ENCODE measurements at regions not wholly inside any gene's neighbourhood (a gene's known extent, or its start where the extent isn't known, plus 50 kb on each side); places are given as distances from the start of the nearest gene placed in this dataset.

GRCh38 chr5:28017178-28017577 lies 978.8 kb upstream of the CDH9 start:
- no peak for TF ChIP-seq SPI1 (IDR thresholded peaks at IDR 0.05; ENCODE audit: borderline replicate concordance, low read depth)
- no peak for TF ChIP-seq POLR2AphosphoS5 (IDR thresholded peaks at IDR 0.05; ENCODE audit: low read depth)
- TF ChIP-seq, protein P1, sequence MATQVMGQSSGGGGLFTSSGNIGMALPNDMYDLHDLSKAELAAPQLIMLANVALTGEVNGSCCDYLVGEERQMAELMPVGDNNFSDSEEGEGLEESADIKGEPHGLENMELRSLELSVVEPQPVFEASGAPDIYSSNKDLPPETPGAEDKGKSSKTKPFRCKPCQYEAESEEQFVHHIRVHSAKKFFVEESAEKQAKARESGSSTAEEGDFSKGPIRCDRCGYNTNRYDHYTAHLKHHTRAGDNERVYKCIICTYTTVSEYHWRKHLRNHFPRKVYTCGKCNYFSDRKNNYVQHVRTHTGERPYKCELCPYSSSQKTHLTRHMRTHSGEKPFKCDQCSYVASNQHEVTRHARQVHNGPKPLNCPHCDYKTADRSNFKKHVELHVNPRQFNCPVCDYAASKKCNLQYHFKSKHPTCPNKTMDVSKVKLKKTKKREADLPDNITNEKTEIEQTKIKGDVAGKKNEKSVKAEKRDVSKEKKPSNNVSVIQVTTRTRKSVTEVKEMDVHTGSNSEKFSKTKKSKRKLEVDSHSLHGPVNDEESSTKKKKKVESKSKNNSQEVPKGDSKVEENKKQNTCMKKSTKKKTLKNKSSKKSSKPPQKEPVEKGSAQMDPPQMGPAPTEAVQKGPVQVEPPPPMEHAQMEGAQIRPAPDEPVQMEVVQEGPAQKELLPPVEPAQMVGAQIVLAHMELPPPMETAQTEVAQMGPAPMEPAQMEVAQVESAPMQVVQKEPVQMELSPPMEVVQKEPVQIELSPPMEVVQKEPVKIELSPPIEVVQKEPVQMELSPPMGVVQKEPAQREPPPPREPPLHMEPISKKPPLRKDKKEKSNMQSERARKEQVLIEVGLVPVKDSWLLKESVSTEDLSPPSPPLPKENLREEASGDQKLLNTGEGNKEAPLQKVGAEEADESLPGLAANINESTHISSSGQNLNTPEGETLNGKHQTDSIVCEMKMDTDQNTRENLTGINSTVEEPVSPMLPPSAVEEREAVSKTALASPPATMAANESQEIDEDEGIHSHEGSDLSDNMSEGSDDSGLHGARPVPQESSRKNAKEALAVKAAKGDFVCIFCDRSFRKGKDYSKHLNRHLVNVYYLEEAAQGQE (IDR thresholded peaks at IDR 0.05; ENCODE audit: insufficient replicate concordance, low read depth): no peak
- no peak for TF ChIP-seq GABPA (IDR thresholded peaks at IDR 0.05; ENCODE audit: low read depth)
- TF ChIP-seq, protein P2, sequence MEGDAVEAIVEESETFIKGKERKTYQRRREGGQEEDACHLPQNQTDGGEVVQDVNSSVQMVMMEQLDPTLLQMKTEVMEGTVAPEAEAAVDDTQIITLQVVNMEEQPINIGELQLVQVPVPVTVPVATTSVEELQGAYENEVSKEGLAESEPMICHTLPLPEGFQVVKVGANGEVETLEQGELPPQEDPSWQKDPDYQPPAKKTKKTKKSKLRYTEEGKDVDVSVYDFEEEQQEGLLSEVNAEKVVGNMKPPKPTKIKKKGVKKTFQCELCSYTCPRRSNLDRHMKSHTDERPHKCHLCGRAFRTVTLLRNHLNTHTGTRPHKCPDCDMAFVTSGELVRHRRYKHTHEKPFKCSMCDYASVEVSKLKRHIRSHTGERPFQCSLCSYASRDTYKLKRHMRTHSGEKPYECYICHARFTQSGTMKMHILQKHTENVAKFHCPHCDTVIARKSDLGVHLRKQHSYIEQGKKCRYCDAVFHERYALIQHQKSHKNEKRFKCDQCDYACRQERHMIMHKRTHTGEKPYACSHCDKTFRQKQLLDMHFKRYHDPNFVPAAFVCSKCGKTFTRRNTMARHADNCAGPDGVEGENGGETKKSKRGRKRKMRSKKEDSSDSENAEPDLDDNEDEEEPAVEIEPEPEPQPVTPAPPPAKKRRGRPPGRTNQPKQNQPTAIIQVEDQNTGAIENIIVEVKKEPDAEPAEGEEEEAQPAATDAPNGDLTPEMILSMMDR (IDR thresholded peaks at IDR 0.05; ENCODE audit: insufficient read depth, low read length): no peak
- no peak for DNase-seq (ENCODE audit: low read depth in 1 of 2, low spot score in 1 of 2)
- Histone ChIP-seq H3K4me3 (replicated peaks; ENCODE audit: insufficient read depth, low read length) (no peak overlapping the region), H3K27me3 (ENCODE audit: insufficient read depth, poor library complexity, severe bottlenecking) (no peaks in the 10 kb centered on the region), H3K27ac (replicated peaks) (no peak overlapping the region)

- no peak for TF ChIP-seq GABPA (IDR thresholded peaks at IDR 0.05; ENCODE audit: low read depth)
- TF ChIP-seq, protein P2 (IDR thresholded peaks at IDR 0.05; ENCODE audit: insufficient read depth, low read length): peak; percentile 41
- no peak for TF ChIP-seq SPI1 (IDR thresholded peaks at IDR 0.05; ENCODE audit: borderline replicate concordance, low read depth)
- Histone ChIP-seq H3K27ac (replicated peaks) (no peak overlapping the region), H3K27me3 (ENCODE audit: insufficient read depth, poor library complexity, severe bottlenecking) (no peaks in the 10 kb centered on the region), H3K4me3 (replicated peaks; ENCODE audit: insufficient read depth, low read length) (no peak overlapping the region)
- DNase-seq (ENCODE audit: low read depth in 1 of 2, low spot score in 1 of 2): peak; percentile 4 to 15
Measured at GRCh38 chr5:28014779-28015178, 976.4 kb upstream of the CDH9 start.

- no peak for DNase-seq (ENCODE audit: low read depth in 1 of 2, low spot score in 1 of 2)
Measured at GRCh38 chr5:28012538-28012937, 974.2 kb upstream of the CDH9 start.

More at GRCh38 chr5:28012538-28012937, 974.2 kb upstream of the CDH9 start:
- no peak overlapping the region for H3K4me3 ChIP-seq (replicated peaks; ENCODE audit: insufficient read depth, low read length)
- no peaks in the 10 kb centered on the region for H3K27me3 ChIP-seq (ENCODE audit: insufficient read depth, poor library complexity, severe bottlenecking)
- TF ChIP-seq POLR2AphosphoS5 (IDR thresholded peaks at IDR 0.05; ENCODE audit: low read depth) (no peak), GABPA (IDR thresholded peaks at IDR 0.05; ENCODE audit: low read depth) (no peak), SPI1 (IDR thresholded peaks at IDR 0.05; ENCODE audit: borderline replicate concordance, low read depth) (no peak)
- TF ChIP-seq, protein P1 (IDR thresholded peaks at IDR 0.05; ENCODE audit: insufficient replicate concordance, low read depth): no peak
- TF ChIP-seq, protein P2 (IDR thresholded peaks at IDR 0.05; ENCODE audit: insufficient read depth, low read length): no peak
- no peak overlapping the region for H3K27ac ChIP-seq (replicated peaks)

All from HL-60 (cell line).